HCT116 (cell line): ENCODE measurements at regions not wholly inside any gene's neighbourhood (a gene's known extent, or its start where the extent isn't known, plus 50 kb on each side); places are given as distances from the start of the nearest gene placed in this dataset.

Experiments
- EGR1 ChIP-seq: IDR thresholded peaks from 2 replicates; pipeline ENCODE4 v1.6.1; 2012; ENCODE audit warnings: low read depth
- POLR2A ChIP-seq: IDR thresholded peaks from 2 replicates; pipeline ENCODE4 v1.7.0; 2011; ENCODE audit warnings: borderline replicate concordance; ENCODE audit not compliant: insufficient read depth, insufficient read length; ENCODE audit errors: extremely low read depth
- SP1 ChIP-seq: IDR thresholded peaks from 2 replicates; pipeline ENCODE4 v1.6.1; 2012; ENCODE audit warnings: low read depth
- ZNF274 ChIP-seq: fragments of 200-500 bp; sonication (Bioruptor generic); IDR thresholded peaks from 2 replicates; pipeline ENCODE4 v1.6.1; 2014; ENCODE audit warnings: mild to moderate bottlenecking, low read depth, low read length, inconsistent platforms
- TF ChIP-seq, protein P1 (sequence below), 3 experiments: fragments of 200-600 bp in 1 of 3; sonication (generic) in 1 of 3; IDR thresholded peaks in 2 of 3; conservative IDR thresholded peaks in 1 of 3; 2 replicates each; pipeline ENCODE4 v1.5.1; 2012 to 2017; ENCODE audit warnings: low read depth in 2 of 3, low read length in 2 of 3, antibody characterized with exemption in 1 of 3, borderline replicate concordance in 1 of 3, control low read depth in 1 of 3, mild to moderate bottlenecking in 1 of 3, mixed read lengths in 1 of 3, mixed run types in 1 of 3, moderate library complexity in 1 of 3; ENCODE audit not compliant: insufficient read depth in 1 of 3

- TF ChIP-seq, protein P1, sequence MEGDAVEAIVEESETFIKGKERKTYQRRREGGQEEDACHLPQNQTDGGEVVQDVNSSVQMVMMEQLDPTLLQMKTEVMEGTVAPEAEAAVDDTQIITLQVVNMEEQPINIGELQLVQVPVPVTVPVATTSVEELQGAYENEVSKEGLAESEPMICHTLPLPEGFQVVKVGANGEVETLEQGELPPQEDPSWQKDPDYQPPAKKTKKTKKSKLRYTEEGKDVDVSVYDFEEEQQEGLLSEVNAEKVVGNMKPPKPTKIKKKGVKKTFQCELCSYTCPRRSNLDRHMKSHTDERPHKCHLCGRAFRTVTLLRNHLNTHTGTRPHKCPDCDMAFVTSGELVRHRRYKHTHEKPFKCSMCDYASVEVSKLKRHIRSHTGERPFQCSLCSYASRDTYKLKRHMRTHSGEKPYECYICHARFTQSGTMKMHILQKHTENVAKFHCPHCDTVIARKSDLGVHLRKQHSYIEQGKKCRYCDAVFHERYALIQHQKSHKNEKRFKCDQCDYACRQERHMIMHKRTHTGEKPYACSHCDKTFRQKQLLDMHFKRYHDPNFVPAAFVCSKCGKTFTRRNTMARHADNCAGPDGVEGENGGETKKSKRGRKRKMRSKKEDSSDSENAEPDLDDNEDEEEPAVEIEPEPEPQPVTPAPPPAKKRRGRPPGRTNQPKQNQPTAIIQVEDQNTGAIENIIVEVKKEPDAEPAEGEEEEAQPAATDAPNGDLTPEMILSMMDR (IDR thresholded peaks at IDR 0.05 in 2 of 3, conservative IDR thresholded peaks at IDR 0.05 in 1 of 3; ENCODE audit: borderline replicate concordance in 1 of 3, insufficient read depth in 1 of 3, low read depth in 2 of 3, low read length in 2 of 3) = no peak
- TF ChIP-seq SP1 (no peak), POLR2A (no peak), ZNF274 (no peak), EGR1 (no peak)
These were observed 799.4 kb upstream of the TENM4 start for GRCh38 chr11:80240245-80240644.
